Stimulated activated CD4-positive, alpha-beta T cell treated with anti-CD3 and anti-CD28 coated beads, Interleukin-4, amount 100 ng/mL, for 48 hours (primary cell): ENCODE measurements at regions not wholly inside any gene's neighbourhood (a gene's known extent, or its start where the extent isn't known, plus 50 kb on each side); places are given as distances from the start of the nearest gene placed in this dataset.
"Not testable (repeated sequence)": the region's sequence is repeated elsewhere in the genome, so short reads cannot be mapped to it uniquely, and the experiment has no call there.

Experiments
- DNase-seq, 2 donors: peaks; one replicate each; pipeline ENCODE4 v3.0.0-alpha.2; 2020; ENCODE audit warnings: low read depth in 2 of 2

- not testable (repeated sequence) for DNase-seq
Measured at GRCh38 chr12:9412459-9412858, 195.3 kb downstream of the KLRB1 start.

DNA sequence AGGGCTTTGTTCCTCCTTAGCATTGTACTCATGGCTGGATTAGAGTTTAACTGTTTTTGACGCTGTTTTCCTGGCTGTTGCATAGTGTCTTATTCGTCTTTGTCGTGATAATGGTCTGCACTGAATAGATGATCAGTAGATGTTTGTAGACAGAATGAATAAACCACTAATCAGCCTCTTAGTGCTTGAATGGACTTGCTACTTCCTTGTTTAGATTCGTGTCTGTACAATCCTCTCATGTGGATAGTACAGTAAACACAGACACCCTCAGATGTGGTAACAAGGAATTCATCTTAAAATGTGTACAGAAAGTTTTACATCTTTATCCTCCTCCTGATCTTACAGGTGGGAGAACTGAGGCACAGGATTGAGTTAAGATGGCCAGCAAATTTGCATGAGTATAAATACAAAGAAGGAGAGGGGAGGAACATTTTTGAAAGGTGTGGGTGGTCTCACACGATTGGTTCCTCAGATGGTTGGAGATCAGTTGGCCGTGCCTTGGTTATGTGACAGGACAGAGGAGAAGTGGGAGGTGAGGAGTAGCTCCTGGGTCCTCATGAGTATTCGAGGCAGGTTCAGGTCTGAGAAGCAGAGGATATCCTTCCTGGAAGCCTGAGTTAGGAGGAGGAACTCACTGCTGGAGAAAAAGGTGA, 196.0 kb downstream of the KLRB1 start:
- DNase-seq: not testable (repeated sequence)

DNA sequence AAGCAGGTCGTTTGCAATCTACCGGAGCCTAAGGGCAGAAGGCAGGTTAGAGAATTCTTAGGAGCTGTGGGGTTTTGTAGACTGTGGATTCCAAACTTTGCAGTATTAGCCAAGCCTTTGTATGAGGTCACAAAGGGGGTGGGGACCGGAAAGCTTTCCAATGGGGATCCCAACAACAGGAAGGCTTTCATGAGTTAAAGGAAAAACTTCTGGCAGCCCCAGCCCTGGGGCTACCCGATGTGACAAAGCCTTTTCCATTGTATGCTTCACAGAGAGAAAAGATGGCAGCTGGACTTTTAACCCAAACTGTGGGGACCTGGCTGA, 199.2 kb upstream of the PZP start:
- not testable (repeated sequence) for DNase-seq

DNA sequence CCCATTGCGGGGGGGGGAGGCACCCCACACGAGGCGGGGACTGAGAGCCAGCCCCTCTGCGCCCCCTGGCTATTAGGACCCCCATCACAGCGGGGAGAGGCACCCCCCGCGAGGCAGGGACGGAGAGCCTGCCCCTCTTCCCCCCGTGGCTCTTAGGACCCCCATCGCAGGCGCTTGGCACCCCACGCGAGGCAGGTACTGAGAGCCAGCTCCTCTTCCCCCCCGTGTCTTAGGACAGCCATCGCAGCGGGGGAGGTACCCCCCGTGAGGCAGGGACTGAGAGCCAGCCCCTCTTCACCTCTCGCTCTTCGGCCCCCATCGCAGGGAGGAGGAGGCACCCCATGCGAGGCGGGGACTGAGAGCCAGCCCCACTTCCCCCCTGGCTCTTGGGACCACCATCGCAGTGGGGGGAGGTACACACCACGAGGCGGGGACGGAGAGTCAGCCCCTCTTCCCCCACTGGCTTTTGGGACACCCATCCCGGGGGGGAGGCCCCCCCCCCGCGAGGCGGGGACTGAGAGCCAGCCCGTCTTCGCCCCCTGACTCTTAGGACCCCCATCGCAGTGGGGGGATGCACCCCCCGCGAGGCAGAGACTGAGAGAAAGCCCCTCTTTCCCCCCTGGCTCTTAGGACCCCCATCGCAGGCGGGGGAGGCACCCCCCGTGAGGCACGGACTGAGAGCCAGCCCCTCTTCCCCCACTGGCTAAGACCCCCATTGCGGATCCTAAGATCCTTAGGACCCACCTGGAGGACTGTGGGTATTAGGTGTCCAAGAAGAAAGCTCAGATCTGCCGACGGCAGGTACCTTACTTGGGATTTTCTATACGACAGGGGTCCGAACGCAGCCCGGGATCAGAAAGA, 198.6 kb upstream of the PZP start:
- no peak for DNase-seq

DNA sequence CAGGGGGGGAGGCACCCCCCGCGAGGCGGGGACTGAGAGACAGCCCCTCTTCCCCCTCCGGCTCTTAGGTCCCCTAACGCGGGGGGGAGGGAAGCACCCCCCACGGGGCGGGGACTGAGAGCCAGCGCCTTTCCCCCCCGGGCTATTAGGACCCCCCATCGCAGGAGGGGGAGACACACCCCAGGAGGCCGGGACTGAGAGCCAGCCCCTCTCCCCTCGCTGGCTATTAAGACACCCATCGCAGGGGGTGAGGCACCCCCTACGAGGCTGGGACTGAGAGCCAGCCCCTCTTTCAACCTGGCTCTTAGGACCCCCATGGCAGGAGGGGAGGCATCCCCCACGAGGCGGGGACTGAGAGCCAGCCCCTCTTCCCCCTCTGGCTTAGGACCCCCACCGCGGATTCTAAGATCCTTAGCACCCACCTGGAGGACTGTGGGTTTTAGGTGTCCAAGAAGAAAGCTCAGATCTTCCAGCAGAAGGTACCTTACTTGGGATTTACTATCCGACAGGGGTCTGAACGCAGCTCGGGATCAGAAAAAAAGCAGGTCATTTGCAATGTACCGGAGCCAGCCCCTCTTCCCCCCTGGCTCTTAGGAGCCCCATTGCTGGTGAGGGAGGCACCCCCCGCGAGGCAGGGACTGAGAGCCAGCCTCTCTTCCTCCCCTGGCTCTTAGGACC, 197.8 kb upstream of the PZP start:
- no peak for DNase-seq

DNA sequence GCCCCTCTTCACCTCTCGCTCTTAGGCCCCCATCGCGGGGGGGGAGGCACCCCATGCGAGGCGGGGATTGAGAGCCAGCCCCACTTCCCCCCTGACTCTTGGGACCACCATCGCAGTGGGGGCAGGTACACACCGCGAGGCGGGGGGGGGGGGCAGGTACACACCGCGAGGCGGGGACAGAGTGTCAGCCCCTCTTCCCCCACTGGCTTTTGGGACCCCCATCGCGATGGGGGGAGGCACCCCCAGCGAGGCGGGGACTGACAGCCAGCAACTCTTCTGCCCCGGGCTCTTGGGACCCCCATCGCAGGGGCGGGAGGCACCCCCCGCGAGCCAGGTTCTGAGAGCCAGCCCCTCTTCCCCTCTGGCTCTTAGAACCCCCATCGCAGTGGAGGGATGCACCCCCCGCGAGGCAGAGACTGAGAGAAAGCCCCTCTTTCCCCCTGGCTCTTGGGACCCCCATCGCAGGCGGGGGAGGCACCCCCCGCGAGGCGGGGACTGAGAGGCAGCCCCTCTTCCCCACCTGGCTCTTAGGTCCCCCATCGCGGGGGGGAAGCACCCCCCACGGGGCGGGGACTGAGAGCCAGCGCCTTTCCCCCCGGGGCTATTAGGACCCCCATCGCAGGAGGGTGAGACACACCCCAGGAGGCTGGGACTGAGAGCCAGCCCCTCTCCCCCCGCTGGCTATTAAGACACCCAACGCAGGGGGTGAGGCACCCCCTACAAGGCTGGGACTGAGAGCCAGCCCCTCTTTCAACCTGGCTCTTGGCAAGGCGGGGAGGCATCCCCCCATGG, 196.5 kb upstream of the PZP start:
- DNase-seq: no peak

- no peak for DNase-seq
Measured at GRCh38 chr12:9404031-9404430, 195.8 kb upstream of the PZP start.

DNA sequence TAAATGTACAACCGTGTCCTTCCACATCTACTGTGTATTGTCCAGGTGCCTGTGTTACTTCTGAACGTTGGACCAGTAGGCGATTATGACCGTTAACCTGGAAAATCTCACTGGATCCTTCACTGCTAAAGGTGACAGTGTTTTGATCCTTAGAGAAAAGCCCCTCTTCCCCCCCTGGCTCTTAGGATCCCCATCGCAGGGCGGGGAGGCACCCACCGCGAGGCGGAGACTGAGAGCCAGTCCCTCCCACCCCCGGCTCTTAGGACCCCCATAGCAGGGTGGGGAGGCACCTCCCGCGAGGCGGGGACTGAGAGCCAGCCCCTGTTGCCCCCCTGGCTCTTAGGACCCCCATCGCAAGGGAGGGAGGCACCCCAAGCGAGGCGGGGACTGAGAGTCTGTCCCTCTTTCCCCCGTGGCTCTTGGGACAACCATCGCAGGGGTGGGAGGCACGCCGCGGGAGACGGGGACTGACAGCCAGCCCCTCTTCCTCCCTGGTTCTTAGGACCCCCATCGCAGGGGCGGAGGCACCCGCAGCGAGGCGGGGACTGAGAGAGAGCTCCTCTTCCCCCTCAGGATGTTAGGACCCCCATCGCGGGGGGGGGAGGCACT, 194.3 kb upstream of the PZP start:
- not testable (repeated sequence) for DNase-seq

DNA sequence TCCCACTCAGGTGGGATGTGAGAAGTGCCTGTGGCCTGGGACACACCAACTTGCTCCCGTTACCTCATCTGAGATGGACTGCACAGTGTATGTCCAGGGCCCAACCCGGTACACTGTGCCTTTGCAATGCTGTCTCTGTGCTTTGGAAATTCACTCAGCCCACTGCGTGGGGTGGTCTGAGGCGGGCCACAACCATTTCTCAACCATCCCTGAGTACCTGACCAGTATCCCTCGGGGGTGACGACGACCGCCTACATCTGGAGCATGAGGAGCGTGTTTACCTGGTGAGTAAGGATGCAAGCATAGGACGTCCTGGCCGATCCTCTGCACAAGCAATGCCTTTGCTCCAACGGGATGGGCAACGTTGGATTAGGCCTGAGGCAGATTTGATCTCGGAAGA, 188.2 kb upstream of the PZP start:
- not testable (repeated sequence) for DNase-seq

GRCh38 chr12:9395220-9395619, 187.0 kb upstream of the PZP start:
- DNase-seq: not testable (repeated sequence)

GRCh38 chr12:9392842-9393241, 184.6 kb upstream of the PZP start:
- DNase-seq: no peak

DNA sequence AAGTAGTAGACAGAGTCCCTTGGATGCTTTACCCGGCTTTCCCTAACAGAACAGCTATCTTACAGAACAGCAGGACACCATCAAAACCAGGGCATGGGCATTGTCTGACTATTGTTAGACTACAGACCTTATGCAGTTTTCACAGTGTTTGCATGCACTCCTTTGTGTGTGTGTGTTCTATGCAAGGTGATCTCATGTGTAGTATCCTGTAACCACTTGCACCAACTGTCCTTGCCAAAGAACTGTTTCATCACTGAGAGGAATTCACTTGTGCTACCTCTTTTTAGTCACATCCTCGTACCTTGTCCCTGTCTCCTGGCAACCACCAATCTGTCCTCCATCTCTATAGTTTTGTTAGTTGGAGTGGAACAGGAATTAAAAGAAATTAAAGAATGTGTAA, 183.6 kb upstream of the PZP start:
- DNase-seq: no peak

DNA sequence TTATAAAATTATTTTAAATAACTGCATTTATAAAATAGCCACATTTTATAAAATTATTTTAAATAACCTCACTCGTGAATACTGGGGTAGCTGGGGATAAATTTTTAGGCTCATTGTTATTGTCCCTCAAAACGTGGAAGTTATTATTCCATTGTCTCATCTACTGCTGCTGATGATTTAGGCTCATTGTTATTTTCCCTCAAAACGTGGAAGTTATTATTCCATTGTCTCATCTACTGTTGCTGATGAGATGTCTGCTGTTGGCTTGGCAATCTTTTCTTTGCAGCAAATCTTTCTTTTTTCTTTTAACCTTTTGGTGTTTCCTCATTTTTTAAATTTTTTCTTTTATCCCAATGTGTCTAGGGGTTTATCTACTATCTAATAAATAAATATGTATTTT, 182.6 kb upstream of the PZP start:
- DNase-seq: no peak

- no peak for DNase-seq
Measured at GRCh38 chr12:9389796-9390195, 181.6 kb upstream of the PZP start.

DNA sequence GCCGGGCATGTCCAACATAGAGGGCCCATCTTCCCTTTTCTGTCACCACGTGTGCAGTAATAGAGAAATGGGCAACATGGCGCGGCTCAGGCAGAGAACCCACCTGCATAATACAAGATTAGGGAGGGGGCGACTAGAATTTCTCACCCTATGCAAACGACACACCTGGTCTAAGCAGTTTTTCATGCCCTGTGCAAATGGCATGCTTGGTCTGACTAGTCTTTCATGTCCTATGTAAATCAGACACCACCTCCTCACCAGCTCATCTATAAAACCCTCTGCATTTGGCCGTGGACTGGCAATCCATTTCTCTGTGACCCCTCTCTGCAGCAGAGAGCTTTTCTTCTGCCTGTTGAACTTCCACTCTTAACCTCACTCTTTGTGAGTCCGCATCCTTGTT, 180.2 kb upstream of the PZP start:
- DNase-seq: no peak

GRCh38 chr12:9387450-9387849, 179.3 kb upstream of the PZP start:
- DNase-seq: no peak

- DNase-seq: no peak
Measured at GRCh38 chr12:9383585-9383984, 175.4 kb upstream of the PZP start.

- no peak for DNase-seq
Measured at GRCh38 chr12:9381619-9382018, 173.4 kb upstream of the PZP start.

DNA sequence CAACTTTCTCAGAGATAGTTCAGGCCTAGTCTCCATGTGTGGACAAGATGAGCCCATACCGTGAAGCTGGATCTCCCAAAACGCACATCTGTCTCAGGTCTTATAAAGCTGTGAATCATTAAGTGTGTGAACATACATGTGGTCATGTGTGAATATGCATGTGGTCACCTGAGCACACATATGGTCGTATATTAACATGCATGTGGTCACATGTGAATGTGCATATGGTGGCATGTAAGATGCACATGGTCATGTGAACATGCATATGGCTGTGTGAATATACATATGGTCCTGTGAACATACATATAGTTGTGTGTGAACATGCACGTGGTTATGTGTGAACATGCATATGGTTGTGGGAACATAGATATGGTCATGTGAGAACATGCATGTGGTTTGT, 172.5 kb upstream of the PZP start:
- DNase-seq: no peak

DNA sequence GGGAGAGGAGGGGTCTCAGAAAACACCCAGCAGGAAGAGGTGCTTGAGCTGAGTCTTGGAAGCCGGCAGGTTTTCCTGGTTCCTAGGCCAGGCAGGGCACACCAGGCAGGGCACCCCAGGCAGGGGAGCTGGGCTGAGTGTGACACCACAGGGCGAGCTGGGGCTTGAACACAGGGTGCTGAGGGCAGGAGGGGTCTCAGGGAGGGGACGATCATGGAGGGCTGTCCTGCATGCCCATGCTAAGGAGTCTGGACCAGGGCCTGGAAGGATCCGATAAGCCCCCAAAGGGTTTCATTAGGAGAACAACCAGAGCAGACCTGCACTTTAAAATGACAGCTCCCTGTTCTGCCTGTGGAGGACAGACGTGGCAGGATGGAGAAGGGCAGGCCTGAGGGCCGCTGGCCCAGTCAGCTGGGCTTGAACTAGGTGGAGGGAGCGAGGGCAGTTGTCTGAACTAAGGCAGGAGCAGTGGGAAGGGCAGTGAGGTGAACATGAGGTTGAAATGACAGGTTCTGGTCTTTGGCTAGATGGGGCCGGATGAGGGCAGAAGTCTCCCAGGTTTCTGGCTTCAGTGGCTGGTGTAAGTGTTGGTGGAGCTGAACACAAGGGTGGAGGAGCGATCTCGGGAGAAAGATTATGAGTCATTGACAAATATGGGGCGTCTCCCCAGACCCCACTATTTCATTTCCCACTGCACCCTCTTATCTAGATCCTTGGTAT, 171.0 kb upstream of the PZP start:
- no peak for DNase-seq

- no peak for DNase-seq
Measured at GRCh38 chr12:9378430-9378835, 170.2 kb upstream of the PZP start.
